Neuronal stem cell (in vitro differentiated cells): ENCODE measurements at regions not wholly inside any gene's neighbourhood (a gene's known extent, or its start where the extent isn't known, plus 50 kb on each side); places are given as distances from the start of the nearest gene placed in this dataset.
A peak's percentile ranks its signal among the peaks of the same experiment; 100 is the strongest.

Source experiments
- DNase-seq: peaks from one replicate; pipeline ENCODE4 v3.0.0-alpha.2; 2013; ENCODE audit warnings: low spot score
- H2AFZ ChIP-seq: one replicate; pipeline ENCODE4 v1.6.1; 2013; ENCODE audit warnings: mild to moderate bottlenecking, low read length, inconsistent platforms
- H2AK5ac ChIP-seq: 2 replicates; pipeline ENCODE4 v1.6.1; 2013; ENCODE audit warnings: low read depth, mild to moderate bottlenecking, inconsistent platforms, low read length, moderate library complexity, mixed read lengths
- H2BK120ac ChIP-seq: 2 replicates; pipeline ENCODE4 v1.6.1; 2013; ENCODE audit warnings: low read depth, mild to moderate bottlenecking, inconsistent platforms, low read length, moderate library complexity, mixed read lengths
- H2BK12ac ChIP-seq: one replicate; pipeline ENCODE4 v1.6.1; 2013; ENCODE audit warnings: low read length, inconsistent platforms
- H2BK15ac ChIP-seq: 2 replicates; pipeline ENCODE4 v1.6.1; 2013; ENCODE audit warnings: mild to moderate bottlenecking, low read length, inconsistent platforms, mixed read lengths
- H2BK5ac ChIP-seq: one replicate; pipeline ENCODE4 v1.6.1; 2013; ENCODE audit warnings: inconsistent platforms, mild to moderate bottlenecking, low read length, moderate library complexity
- H3K14ac ChIP-seq: one replicate; pipeline ENCODE4 v1.6.1; 2013; ENCODE audit warnings: low read length, inconsistent platforms
- H3K18ac ChIP-seq: 2 replicates; pipeline ENCODE4 v1.6.1; 2013; ENCODE audit warnings: low read length, inconsistent platforms
- H3K23ac ChIP-seq: 2 replicates; pipeline ENCODE4 v1.6.1; 2013; ENCODE audit warnings: low read depth, mild to moderate bottlenecking, mixed read lengths, low read length, inconsistent platforms; ENCODE audit not compliant: poor library complexity
- H3K27ac ChIP-seq: replicated peaks from 3 replicates; pipeline ENCODE4 v1.5.1; 2013; ENCODE audit warnings: low read length, inconsistent platforms
- H3K27me3 ChIP-seq, 3 experiments: 2 replicates each; pipeline ENCODE4 v1.6.1; 2013; ENCODE audit warnings: low read length in 3 of 3, mild to moderate bottlenecking in 2 of 3, inconsistent platforms in 1 of 3, low read depth in 1 of 3, mixed read lengths in 1 of 3, moderate library complexity in 1 of 3; ENCODE audit not compliant: control insufficient read depth in 3 of 3, insufficient read depth in 3 of 3
- H3K36me3 ChIP-seq, 2 donors: replicated peaks in 1 of 2; 2 replicates each; pipeline ENCODE4 v1.6.1; 2013; ENCODE audit warnings: low read length in 2 of 2; ENCODE audit not compliant: control insufficient read depth in 2 of 2, insufficient read depth in 2 of 2
- H3K4ac ChIP-seq: 2 replicates; pipeline ENCODE4 v1.6.1; 2013; ENCODE audit warnings: inconsistent platforms, mild to moderate bottlenecking, low read length, moderate library complexity
- H3K4me1 ChIP-seq, 2 donors: 1 replicate in 1 of 2; 2 replicates in 1 of 2; pipeline ENCODE4 v1.6.1; 2013; ENCODE audit warnings: low read length in 2 of 2, low read depth in 1 of 2; ENCODE audit not compliant: control insufficient read depth in 2 of 2, insufficient read depth in 1 of 2
- H3K4me2 ChIP-seq: one replicate; pipeline ENCODE4 v1.6.1; 2013; ENCODE audit warnings: mild to moderate bottlenecking, low read length, inconsistent platforms; ENCODE audit not compliant: insufficient read depth, poor library complexity, severe bottlenecking
- H3K4me3 ChIP-seq, 2 donors: 2 replicates each; pipeline ENCODE4 v1.5.1; 2013; ENCODE audit warnings: low read length in 2 of 2, mild to moderate bottlenecking in 2 of 2, inconsistent platforms in 1 of 2, moderate library complexity in 1 of 2
- H3K79me1 ChIP-seq: one replicate; pipeline ENCODE4 v1.6.1; 2013; ENCODE audit warnings: low read depth, mild to moderate bottlenecking, inconsistent platforms, low read length, moderate library complexity
- H3K9ac ChIP-seq: one replicate; pipeline ENCODE4 v1.6.1; 2013; ENCODE audit warnings: mild to moderate bottlenecking, low read depth, low read length, inconsistent platforms; ENCODE audit not compliant: poor library complexity
- H3K9me3 ChIP-seq, 2 donors: replicated peaks in 1 of 2; 2 replicates each; pipeline versions ENCODE3 to v1.6.1; 2013; ENCODE audit warnings: low read length in 2 of 2, mild to moderate bottlenecking in 2 of 2, inconsistent platforms in 1 of 2, low read depth in 1 of 2, mixed read lengths in 1 of 2, moderate library complexity in 1 of 2; ENCODE audit not compliant: control insufficient read depth in 2 of 2, insufficient read depth in 1 of 2
- H4K8ac ChIP-seq: one replicate; pipeline ENCODE4 v1.6.1; 2013; ENCODE audit warnings: low read depth, mild to moderate bottlenecking, inconsistent platforms, low read length, moderate library complexity
- H4K91ac ChIP-seq: one replicate; pipeline ENCODE4 v1.6.1; 2013; ENCODE audit warnings: low read length, low read depth, mild to moderate bottlenecking, inconsistent platforms; ENCODE audit not compliant: poor library complexity
- WGBS, 2 donors: extraction: QIAGEN DNeasy Blood & Tissue Kit; methylation state at CpG; one replicate each; pipeline ENCODE4 v1.1.7; 2013; ENCODE audit warnings: missing lambda C conversion rate in 2 of 2, mixed read lengths in 1 of 2; ENCODE audit not compliant: insufficient read length in 2 of 2, insufficient replicate concordance in 1 of 2; ENCODE audit errors: extremely low coverage in 2 of 2; 5-methylcytosine and 5-hydroxymethylcytosine counted together

DNA sequence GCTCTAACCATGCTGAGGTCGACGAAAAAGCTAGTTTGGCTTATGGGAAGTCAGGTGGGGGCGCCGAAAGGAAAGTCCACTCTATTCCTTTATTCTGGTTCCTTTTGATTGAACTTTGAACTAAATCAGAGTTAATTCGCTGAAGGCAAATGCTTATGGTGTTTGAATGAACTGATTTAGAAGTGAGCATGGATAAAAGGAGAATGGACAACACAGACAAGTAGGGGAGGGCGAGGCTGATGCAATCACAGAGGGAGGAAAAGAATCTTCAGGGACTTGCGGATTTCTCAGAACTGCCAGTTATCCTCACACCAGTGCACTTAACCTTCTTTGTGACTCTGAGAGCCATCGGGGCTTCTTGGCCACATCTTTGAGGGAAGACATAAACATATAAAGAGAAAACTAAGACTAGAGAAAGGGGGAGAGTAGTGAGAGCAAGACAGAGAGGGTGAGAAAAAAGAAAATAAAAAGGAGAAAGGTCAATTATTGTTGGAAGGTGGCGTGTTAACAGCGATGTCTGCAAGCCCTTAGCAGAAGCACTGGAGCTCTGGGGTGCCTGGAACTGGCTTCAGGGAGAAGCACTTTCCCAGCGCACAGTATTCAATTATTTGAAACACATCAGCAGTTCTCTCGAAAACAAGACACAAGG is 59.2 kb downstream of the PABIR2 start:
- H3K9ac ChIP-seq = no peak overlapping the region
- no peak overlapping the region for H3K14ac ChIP-seq
- H4K8ac ChIP-seq = no peak overlapping the region
- H3K18ac ChIP-seq = no peak overlapping the region
- no peak overlapping the region for H2BK120ac ChIP-seq
- no peak overlapping the region for H4K91ac ChIP-seq
- no peaks in the 10 kb centered on the region for H3K79me1 ChIP-seq
- no peak overlapping the region for H3K23ac ChIP-seq
- H2BK5ac ChIP-seq = no peak overlapping the region
- no peak overlapping the region for H2BK12ac ChIP-seq
- no peaks in the 10 kb centered on the region for H3K27me3 ChIP-seq
- peaks cover 0 to 8% of the 10 kb centered on the region in 2 donors for H3K4me1 ChIP-seq
- no peak overlapping the region for H3K4me2 ChIP-seq
- H3K27ac ChIP-seq = no peak overlapping the region
- no peak for DNase-seq
- peak overlapping the region; percentile 9 for H2AFZ ChIP-seq
- H2BK15ac ChIP-seq = no peak overlapping the region
- no peak overlapping the region for H2AK5ac ChIP-seq
- H3K36me3 ChIP-seq = no peaks in the 10 kb centered on the region
- H3K4me3 ChIP-seq = no peak overlapping the region
- no peak overlapping the region for H3K4ac ChIP-seq
- H3K9me3 ChIP-seq = no peaks in the 10 kb centered on the region
- no CpG with 5 or more reads among the region's 12 CpGs for WGBS, 2 donors

GRCh38 chrX:134737061-134737460 is 59.9 kb downstream of the PABIR2 start:
- DNase-seq = no peak
- Histone ChIP-seq H3K4ac (no peak overlapping the region), H2BK12ac (no peak overlapping the region), H3K4me3 (no peak overlapping the region), H2BK15ac (no peak overlapping the region), H3K18ac (no peak overlapping the region), H2BK5ac (no peak overlapping the region), H3K79me1 (no peaks in the 10 kb centered on the region), H4K91ac (no peak overlapping the region), H2BK120ac (no peak overlapping the region), H3K27ac (no peak overlapping the region), H3K14ac (no peak overlapping the region), H3K9ac (no peak overlapping the region), H3K23ac (no peak overlapping the region), H3K4me2 (no peak overlapping the region), H3K4me1 (peaks cover 0 to 8% of the 10 kb centered on the region in 2 donors), H3K9me3 (no peaks in the 10 kb centered on the region), H2AFZ (no peak overlapping the region), H2AK5ac (no peak overlapping the region), H3K36me3 (no peaks in the 10 kb centered on the region), H4K8ac (no peak overlapping the region), H3K27me3 (no peaks in the 10 kb centered on the region)
- no CpG with 5 or more reads among the region's 6 CpGs for WGBS, 2 donors

DNA sequence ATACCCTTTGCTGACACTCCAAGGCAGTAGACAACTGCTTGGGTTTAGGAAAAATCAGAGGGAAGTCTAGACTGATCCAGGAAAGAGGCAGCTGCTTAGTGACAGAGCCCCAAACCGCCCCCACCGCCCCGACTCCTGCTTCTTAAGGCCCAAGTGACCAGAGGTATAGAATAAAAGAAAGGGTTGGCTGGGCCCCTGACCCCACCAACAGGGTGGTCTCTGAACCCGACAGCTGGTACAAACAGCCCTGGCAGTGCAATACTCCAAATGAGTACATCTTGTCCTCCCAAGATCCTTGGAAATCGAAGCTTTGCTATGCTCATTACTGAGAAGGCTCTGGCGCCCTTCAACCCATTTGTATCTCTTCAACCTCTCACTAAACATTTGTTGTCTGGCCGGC is 60.6 kb downstream of the PABIR2 start:
- H3K27ac ChIP-seq = no peak overlapping the region
- H3K4ac ChIP-seq = no peak overlapping the region
- no peak overlapping the region for H2BK5ac ChIP-seq
- H2AFZ ChIP-seq = no peak overlapping the region
- H3K4me1 ChIP-seq = peaks cover 0 to 8% of the 10 kb centered on the region in 2 donors
- H2BK15ac ChIP-seq = no peak overlapping the region
- H3K27me3 ChIP-seq = no peaks in the 10 kb centered on the region
- no peak overlapping the region for H4K91ac ChIP-seq
- no peaks in the 10 kb centered on the region for H3K36me3 ChIP-seq
- H3K14ac ChIP-seq = no peak overlapping the region
- H3K9me3 ChIP-seq = no peaks in the 10 kb centered on the region
- H4K8ac ChIP-seq = no peak overlapping the region
- H3K18ac ChIP-seq = no peak overlapping the region
- H2AK5ac ChIP-seq = no peak overlapping the region
- no peaks in the 10 kb centered on the region for H3K79me1 ChIP-seq
- no peak overlapping the region for H3K23ac ChIP-seq
- no peak for DNase-seq
- no peak overlapping the region for H3K4me3 ChIP-seq
- no CpG with 5 or more reads among the region's 7 CpGs for WGBS, 2 donors
- H2BK12ac ChIP-seq = no peak overlapping the region
- H2BK120ac ChIP-seq = no peak overlapping the region
- H3K9ac ChIP-seq = no peak overlapping the region
- no peak overlapping the region for H3K4me2 ChIP-seq

- Histone ChIP-seq H2AFZ (peak overlapping the region; percentile 65), H3K4me1 (peaks cover 0 to 8% of the 10 kb centered on the region in 2 donors)
Observed at GRCh38 chrX:134735015-134735414, 62.0 kb downstream of the PABIR2 start.

More at GRCh38 chrX:134735015-134735414, 62.0 kb downstream of the PABIR2 start:
- Histone ChIP-seq H3K4me3 (no peak overlapping the region), H2AK5ac (no peak overlapping the region), H3K27ac (no peak overlapping the region), H4K91ac (no peak overlapping the region), H3K9me3 (no peaks in the 10 kb centered on the region), H2BK120ac (no peak overlapping the region), H3K27me3 (no peaks in the 10 kb centered on the region), H2BK5ac (no peak overlapping the region), H3K18ac (no peak overlapping the region), H2BK15ac (no peak overlapping the region), H3K4ac (no peak overlapping the region), H4K8ac (no peak overlapping the region), H3K79me1 (no peaks in the 10 kb centered on the region), H3K36me3 (no peaks in the 10 kb centered on the region), H3K4me2 (no peak overlapping the region), H2BK12ac (no peak overlapping the region), H3K9ac (no peak overlapping the region), H3K23ac (no peak overlapping the region), H3K14ac (no peak overlapping the region)
- no peak for DNase-seq
- no CpG with 5 or more reads among the region's 2 CpGs for WGBS, 2 donors
